Activated gamma-delta T cell treated with anti-CD3 and anti-CD28 coated beads, Interleukin-2, amount 50 U/mL, for 16 hours (primary cell): ENCODE measurements at regions not wholly inside any gene's neighbourhood (a gene's known extent, or its start where the extent isn't known, plus 50 kb on each side); places are given as distances from the start of the nearest gene placed in this dataset.
"Not testable (repeated sequence)": the region's sequence is repeated elsewhere in the genome, so short reads cannot be mapped to it uniquely, and the experiment has no call there.

ENCODE experiments used
- DNase-seq: peaks from one replicate; pipeline ENCODE4 v3.0.0-alpha.2; 2020; ENCODE audit warnings: low read depth

DNA sequence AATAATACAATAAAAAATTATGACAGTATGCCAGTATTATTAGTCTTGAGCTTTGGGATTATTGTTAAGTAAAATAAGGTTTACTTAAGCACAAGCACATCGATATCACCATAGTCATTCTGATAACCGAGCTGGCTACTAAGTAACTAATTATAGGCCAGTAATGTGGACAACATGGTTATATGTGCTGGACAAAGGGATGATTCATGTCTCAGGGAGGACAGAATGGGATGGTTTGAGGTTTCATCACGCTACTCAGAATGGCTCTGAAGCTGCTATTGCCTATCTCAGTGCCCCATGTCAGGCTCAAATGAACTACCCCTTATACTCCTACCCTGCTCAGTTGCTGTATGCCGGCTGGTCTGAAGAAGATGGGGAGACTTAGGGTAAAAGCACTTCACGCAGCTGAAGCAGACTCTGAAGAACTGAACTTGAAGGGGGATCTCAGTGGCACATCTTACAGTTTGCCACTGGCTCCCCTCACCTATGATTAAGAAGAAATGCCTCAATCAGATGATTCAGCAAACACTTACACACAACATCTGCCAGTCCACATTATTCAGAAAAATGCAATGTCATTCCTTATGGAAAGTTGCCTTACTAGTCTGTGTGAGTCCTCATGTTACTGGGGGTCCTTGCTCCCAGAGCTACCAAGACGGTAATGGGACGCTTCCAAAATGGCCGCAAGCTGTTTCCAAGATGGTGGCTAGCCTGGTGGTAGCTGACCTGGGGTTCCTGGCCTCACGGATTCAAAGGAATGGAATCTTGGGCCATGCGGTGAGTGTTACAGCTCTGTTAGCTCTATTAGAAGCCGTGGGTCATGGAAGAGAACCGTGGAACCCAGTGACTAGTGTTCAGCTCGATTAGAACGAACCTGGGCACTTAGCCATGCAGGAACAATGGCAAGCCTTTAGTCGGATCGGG is 1098.6 kb downstream of the TAF11L14 start:
- DNase-seq, result no peak

GRCh38 chr5:18736051-18736398 is 1101.8 kb downstream of the TAF11L14 start:
- DNase-seq, result no peak

DNA sequence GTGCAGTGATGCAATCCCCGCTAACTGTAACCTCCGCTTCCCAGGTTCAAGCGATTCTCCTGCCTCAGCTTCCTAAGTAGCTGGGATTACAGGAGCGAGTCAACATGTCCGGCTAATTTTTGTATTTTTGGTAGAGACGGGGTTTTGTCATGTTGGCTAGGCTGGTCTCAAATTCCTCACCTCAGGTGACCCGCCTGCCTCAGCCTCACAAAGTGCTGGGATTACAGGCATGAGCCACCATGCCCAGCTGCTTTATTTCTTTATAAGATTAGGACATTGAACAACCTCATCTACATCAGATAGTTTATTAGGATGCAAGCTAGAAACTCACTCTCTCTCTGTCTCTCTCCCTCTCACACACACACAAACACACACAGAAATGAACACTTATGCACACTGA is 1102.5 kb downstream of the TAF11L14 start:
- not testable (repeated sequence) for DNase-seq

- no peak for DNase-seq
Measured at GRCh38 chr5:18740301-18740700, 1106.0 kb downstream of the TAF11L14 start.

- DNase-seq, result no peak
Measured at GRCh38 chr5:18742830-18743229, 1108.6 kb downstream of the TAF11L14 start.

DNA sequence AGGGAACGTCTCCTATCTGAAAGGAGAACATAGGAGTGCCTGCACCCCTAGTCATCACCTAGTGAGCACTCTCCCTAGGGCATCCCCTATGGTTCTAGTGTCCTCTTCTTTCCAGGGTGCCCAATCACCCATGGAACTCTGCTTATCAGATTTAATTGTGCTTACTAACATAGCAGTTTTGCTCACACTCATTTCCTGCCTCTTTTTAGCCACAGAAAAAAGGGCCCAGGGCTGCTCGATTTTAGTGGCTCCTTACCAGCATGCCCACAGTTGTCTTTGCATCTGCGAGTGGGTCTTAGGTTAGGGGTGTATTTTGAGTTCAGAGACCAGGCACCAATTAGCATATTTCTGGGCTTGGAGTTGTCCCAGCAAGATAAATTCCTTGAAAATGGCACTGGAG is 1110.2 kb downstream of the TAF11L14 start:
- no peak for DNase-seq

GRCh38 chr5:18745042-18745987 is 1111.1 kb downstream of the TAF11L14 start:
- no peak for DNase-seq

GRCh38 chr5:18745988-18746615 is 1111.8 kb downstream of the TAF11L14 start:
- DNase-seq, result peak; percentile 20

- DNase-seq, result no peak
Measured at GRCh38 chr5:18749763-18750162, 1115.5 kb downstream of the TAF11L14 start.

DNA sequence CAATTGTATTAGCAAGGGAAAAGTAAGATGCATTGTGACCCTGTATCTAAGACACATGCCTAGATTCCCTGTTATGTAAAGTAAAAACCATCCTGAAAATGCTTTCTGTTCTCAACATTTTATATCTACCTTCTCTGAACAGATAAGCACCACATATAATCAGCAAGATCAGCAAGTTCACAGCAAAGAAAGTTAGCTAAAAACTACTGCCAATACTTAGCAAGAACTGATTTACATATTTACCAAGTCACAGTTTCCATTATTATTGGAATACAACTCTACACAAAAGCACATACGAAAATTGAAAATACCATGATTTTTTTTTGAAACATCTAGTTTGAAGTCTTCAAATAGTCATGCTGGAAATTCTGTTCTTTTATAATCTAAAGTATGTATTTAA is 1118.1 kb downstream of the TAF11L14 start:
- no peak for DNase-seq

GRCh38 chr5:18754201-18754600 is 1119.9 kb downstream of the TAF11L14 start:
- DNase-seq, result no peak

- no peak for DNase-seq
Measured at GRCh38 chr5:18761801-18762200, 1127.5 kb downstream of the TAF11L14 start.

DNA sequence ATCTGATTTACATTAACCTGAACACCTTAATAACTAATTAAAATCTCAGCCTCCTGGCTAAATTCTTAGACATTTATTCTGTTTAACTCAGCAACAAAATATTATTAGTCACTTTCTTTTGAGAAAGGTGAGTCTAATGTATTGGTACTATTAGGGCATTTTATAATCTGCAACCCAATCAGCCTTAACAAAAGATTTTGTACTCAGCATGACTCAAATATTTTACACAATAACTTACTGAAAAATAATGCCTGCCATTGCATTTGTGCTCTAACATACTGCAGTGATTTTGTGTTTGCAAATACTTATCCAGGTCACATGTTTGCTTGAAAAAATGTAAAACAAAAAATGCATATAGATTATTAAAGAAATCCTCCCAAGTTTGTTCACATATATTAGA is 1129.9 kb downstream of the TAF11L14 start:
- no peak for DNase-seq

DNA sequence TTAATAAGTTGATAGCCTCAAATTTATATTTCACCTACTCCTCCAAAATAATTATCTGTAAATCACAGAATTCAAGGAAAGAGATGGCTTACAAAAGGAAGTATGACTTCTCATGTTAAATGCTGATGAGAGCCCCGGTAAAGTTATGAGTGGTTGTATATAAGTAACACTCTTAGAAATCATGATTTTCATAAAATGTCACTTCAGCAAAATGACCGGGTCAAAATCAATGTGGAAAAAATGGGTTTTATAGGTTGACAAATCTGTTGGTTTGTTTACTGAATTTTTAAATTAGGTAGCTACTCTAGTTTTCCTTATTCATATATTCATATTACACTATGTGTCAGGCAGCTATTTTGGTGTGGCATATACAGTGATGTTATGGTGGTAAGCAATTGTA is 1131.0 kb downstream of the TAF11L14 start:
- no peak for DNase-seq

GRCh38 chr5:18771097-18771610 is 1136.9 kb downstream of the TAF11L14 start:
- DNase-seq, result no peak

DNA sequence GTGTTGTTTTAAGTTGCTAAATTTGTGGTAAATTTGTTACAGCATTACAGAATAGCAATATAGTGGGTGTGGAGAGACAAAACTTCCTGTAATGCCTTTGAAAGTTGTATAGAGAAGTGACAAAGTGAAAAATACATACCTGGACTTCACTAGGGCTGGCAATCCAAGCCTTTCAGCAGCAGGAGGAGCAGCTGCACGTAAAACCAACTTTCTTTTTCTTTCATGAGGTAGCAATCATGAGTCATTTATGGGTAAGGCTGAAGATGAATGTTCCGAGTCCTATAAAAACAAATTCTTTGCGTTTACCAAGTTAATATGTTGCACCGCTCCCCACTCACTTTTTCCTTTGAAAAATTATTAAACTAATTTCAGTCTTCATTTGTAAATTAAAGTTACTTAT is 1138.2 kb downstream of the TAF11L14 start:
- no peak for DNase-seq

- no peak for DNase-seq
Measured at GRCh38 chr5:18778225-18778624, 1144.0 kb downstream of the TAF11L14 start.

- DNase-seq, result no peak
Measured at GRCh38 chr5:18789218-18789998, 1155.1 kb downstream of the TAF11L14 start.

DNA sequence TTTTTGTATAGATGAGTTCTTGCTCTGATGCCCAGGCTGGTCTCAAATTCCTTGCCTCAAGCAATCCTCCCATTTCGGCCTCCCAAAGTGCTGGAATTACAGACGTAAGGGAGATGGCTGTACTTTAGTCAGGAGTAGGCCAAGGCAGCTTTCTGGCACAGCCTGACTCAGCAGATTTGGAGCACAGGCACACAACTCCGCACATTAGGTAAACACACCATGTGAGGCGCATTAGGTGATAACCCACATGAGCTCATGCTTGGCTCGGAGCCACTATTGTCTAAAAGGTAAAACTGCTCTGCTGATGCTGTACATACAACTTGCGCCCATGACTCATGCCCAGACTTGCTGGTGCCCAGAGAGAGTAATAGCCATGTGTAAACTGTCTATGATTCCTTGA is 1157.9 kb downstream of the TAF11L14 start:
- no peak for DNase-seq

DNA sequence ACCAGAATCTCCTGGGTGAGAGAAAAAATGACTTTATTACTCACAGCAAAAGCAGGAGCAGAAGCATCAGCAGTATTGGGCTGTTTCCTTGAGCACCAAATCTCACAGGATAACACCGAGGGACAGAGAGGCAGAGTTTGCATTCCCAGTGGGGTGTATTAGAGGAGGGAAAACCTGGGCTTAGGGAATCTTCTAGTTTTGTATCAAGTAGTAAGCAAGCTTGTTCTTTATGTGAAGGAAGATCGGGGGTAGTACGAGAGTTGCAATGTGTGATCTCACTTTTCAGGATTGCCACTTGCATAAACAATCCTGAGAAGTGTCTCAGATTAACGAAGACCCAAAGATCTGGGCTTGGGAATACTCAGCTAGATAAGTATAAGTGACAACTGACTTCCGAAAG is 1163.0 kb downstream of the TAF11L14 start:
- no peak for DNase-seq

DNA sequence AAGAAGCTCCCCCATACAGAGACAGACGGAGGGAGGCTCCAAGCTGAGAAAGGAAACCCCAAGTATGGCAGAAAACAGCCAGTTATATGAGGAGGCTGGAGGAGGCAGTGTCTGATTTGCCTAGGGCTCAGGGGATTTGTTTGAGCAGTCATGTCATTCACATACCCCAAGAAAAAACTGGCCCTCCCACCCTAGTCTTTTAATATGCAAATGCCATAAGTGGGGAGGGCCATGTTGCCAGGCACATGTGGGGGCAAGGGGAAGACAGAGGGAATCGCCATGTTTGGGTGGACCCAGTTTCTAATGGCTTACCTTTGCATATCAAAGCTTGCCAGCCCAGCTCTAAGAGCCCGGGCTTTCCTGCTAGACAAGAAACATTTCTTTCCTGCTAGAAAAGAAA is 1163.8 kb downstream of the TAF11L14 start:
- DNase-seq, result no peak
